Gastroesophageal sphincter (tissue), 4 donors: ENCODE measurements at regions not wholly inside any gene's neighbourhood (a gene's known extent, or its start where the extent isn't known, plus 50 kb on each side); places are given as distances from the start of the nearest gene placed in this dataset.

ENCODE experiments used
- ATAC-seq: fragments of 150-250 bp; one replicate; pipeline ENCODE4 v1.9.1; 2016; ENCODE audit warnings: mild to moderate bottlenecking, moderate library complexity
- H3K27ac ChIP-seq, 4 donors: fragments of 200-600 bp; sonication (generic) in 3 of 4; 1 replicate in 3 of 4; 2 replicates in 1 of 4; pipeline ENCODE4 v1.5.1; 2016 to 2019
- H3K27me3 ChIP-seq: fragments of 200-600 bp; sonication (generic); one replicate; pipeline ENCODE4 v1.5.1; 2019
- H3K36me3 ChIP-seq, 2 donors: fragments of 200-600 bp; sonication (generic); one replicate each; pipeline ENCODE4 v1.5.1; 2019; ENCODE audit warnings: control low read depth in 1 of 2
- H3K4me1 ChIP-seq, 3 donors: fragments of 200-600 bp; sonication (generic); 1 replicate in 2 of 3; 2 replicates in 1 of 3; pipeline ENCODE4 v1.5.1; 2016 to 2019; ENCODE audit warnings: control low read depth in 2 of 3
- H3K4me3 ChIP-seq, 2 donors: fragments of 200-600 bp; sonication (generic); one replicate each; pipeline ENCODE4 v1.5.1; 2019; ENCODE audit warnings: mild to moderate bottlenecking in 1 of 2, moderate library complexity in 1 of 2
- H3K9me3 ChIP-seq, 3 donors: fragments of 200-600 bp; sonication (generic); one replicate each; pipeline ENCODE4 v1.5.1; 2017 to 2019; ENCODE audit warnings: control low read depth in 2 of 3
- CTCF ChIP-seq, 4 experiments: fragments of 200-600 bp in 2 of 4; fragments of 450-650 bp in 2 of 4; sonication (generic) in 1 of 4; IDR thresholded peaks; one replicate each; pipeline ENCODE4 v1.5.1; 2017 to 2019; ENCODE audit warnings: antibody characterized with exemption in 4 of 4, mild to moderate bottlenecking in 2 of 4, moderate library complexity in 2 of 4
- EP300 ChIP-seq: sonication (generic); formaldehyde crosslinking; IDR thresholded peaks from one replicate; pipeline ENCODE4 v1.6.1; 2017; ENCODE audit warnings: antibody characterized with exemption, mild to moderate bottlenecking
- POLR2A ChIP-seq, 2 donors: fragments of 450-650 bp; IDR thresholded peaks; one replicate each; pipeline ENCODE4 v1.6.1; 2017; ENCODE audit warnings: antibody characterized with exemption in 2 of 2, mild to moderate bottlenecking in 2 of 2, moderate library complexity in 1 of 2
- POLR2AphosphoS5 ChIP-seq: sonication (generic); formaldehyde crosslinking; IDR thresholded peaks from one replicate; pipeline ENCODE4 v1.6.1; 2017; ENCODE audit warnings: antibody characterized with exemption
- whole genome bisulfite sequencing, 2 donors: methylation state at CpG; one replicate each; pipeline ENCODE4 v1.1.5; 2018; ENCODE audit warnings: low coverage in 1 of 2; 5-methylcytosine and 5-hydroxymethylcytosine counted together

- H3K27ac ChIP-seq, result no peak overlapping the region
- no peaks in the 10 kb centered on the region for H3K4me1 ChIP-seq
- ATAC-seq, result no peak
- 81 to 84% methylated on average over 5 of the region's 5 CpGs for WGBS, 2 donors
- no peaks in the 10 kb centered on the region for H3K9me3 ChIP-seq
- H3K27me3 ChIP-seq, result no peaks in the 10 kb centered on the region
- H3K4me3 ChIP-seq, result no peak overlapping the region
- TF ChIP-seq CTCF (IDR thresholded peaks at IDR 0.05), result no peak
- TF ChIP-seq POLR2AphosphoS5, result no peak
- H3K36me3 ChIP-seq, result no peaks in the 10 kb centered on the region
Measured at GRCh38 chr5:40278881-40279280, 400.8 kb upstream of the PTGER4 start.

GRCh38 chr5:40277161-40277906 lies 402.4 kb upstream of the PTGER4 start:
- ATAC-seq, result no peak
- Histone ChIP-seq H3K4me3 (no peak overlapping the region), H3K27ac (no peak overlapping the region), H3K36me3 (no peaks in the 10 kb centered on the region), H3K9me3 (no peaks in the 10 kb centered on the region), H3K4me1 (no peaks in the 10 kb centered on the region), H3K27me3 (no peaks in the 10 kb centered on the region)
- TF ChIP-seq POLR2A (IDR thresholded peaks at IDR 0.05) (no peak), CTCF (IDR thresholded peaks at IDR 0.05) (no peak), EP300 (no peak), POLR2AphosphoS5 (no peak)
- WGBS, 2 donors, result 90 to 96% methylated on average over 3 of the region's 4 CpGs

- no peaks in the 10 kb centered on the region for H3K4me1 ChIP-seq
- no peak for TF ChIP-seq POLR2A (IDR thresholded peaks at IDR 0.05)
- no peak overlapping the region for H3K27ac ChIP-seq
- no peaks in the 10 kb centered on the region for H3K27me3 ChIP-seq
- no peak overlapping the region for H3K4me3 ChIP-seq
- H3K9me3 ChIP-seq, result no peaks in the 10 kb centered on the region
- WGBS, 2 donors, result 82 to 91% methylated on average over 3 to 5 of the region's 5 CpGs
- H3K36me3 ChIP-seq, result no peaks in the 10 kb centered on the region
- ATAC-seq, result no peak
Measured at GRCh38 chr5:40276426-40277102, 403.2 kb upstream of the PTGER4 start.

- no peaks in the 10 kb centered on the region for H3K9me3 ChIP-seq
- no peak for TF ChIP-seq CTCF (IDR thresholded peaks at IDR 0.05)
- no peak for TF ChIP-seq EP300
- TF ChIP-seq POLR2A (IDR thresholded peaks at IDR 0.05), result no peak
- TF ChIP-seq POLR2AphosphoS5, result no peak
- H3K27me3 ChIP-seq, result no peaks in the 10 kb centered on the region
- 25 to 43% methylated on average over 1 of the region's 1 CpG for WGBS, 2 donors
- no peaks in the 10 kb centered on the region for H3K36me3 ChIP-seq
- no peak for ATAC-seq
- H3K4me3 ChIP-seq, result no peak overlapping the region
- H3K4me1 ChIP-seq, result no peaks in the 10 kb centered on the region
- no peak overlapping the region for H3K27ac ChIP-seq
Measured at GRCh38 chr5:40274568-40274967, 405.1 kb upstream of the PTGER4 start.

- Histone ChIP-seq H3K4me3 (no peak overlapping the region), H3K27ac (no peak overlapping the region), H3K9me3 (no peaks in the 10 kb centered on the region), H3K36me3 (no peaks in the 10 kb centered on the region), H3K27me3 (no peaks in the 10 kb centered on the region), H3K4me1 (no peaks in the 10 kb centered on the region)
- ATAC-seq, result no peak
- 92% methylated on average over 1 of the region's 1 CpG; no CpG with 5 or more reads in 1 of the 2 donors for WGBS, 2 donors
- TF ChIP-seq EP300 (no peak), POLR2AphosphoS5 (no peak), POLR2A (IDR thresholded peaks at IDR 0.05) (no peak), CTCF (IDR thresholded peaks at IDR 0.05) (no peak)
Measured at GRCh38 chr5:40273936-40274335, 405.8 kb upstream of the PTGER4 start.
